Tibial nerve (tissue), 4 donors: ENCODE measurements at regions not wholly inside any gene's neighbourhood (a gene's known extent, or its start where the extent isn't known, plus 50 kb on each side); places are given as distances from the start of the nearest gene placed in this dataset.

Experiments
- DNase-seq, 2 donors: peaks; one replicate each; pipeline ENCODE4 v3.0.0-alpha.2; 2019; ENCODE audit warnings: low spot score in 2 of 2
- H3K27ac ChIP-seq, 4 donors: fragments of 200-600 bp; sonication (generic) in 3 of 4; one replicate each; pipeline ENCODE4 v1.5.1; 2017 to 2019; ENCODE audit warnings: mild to moderate bottlenecking in 1 of 4
- H3K27me3 ChIP-seq, 2 donors: fragments of 200-600 bp; sonication (generic) in 1 of 2; one replicate each; pipeline versions ENCODE4 v1.5.1 to v1.6.0; 2017 to 2019
- H3K36me3 ChIP-seq, 3 donors: fragments of 200-600 bp; sonication (generic); one replicate each; pipeline ENCODE4 v1.5.1; 2018 to 2019
- H3K4me1 ChIP-seq, 4 donors: fragments of 200-600 bp; sonication (generic) in 3 of 4; one replicate each; pipeline ENCODE4 v1.5.1; 2017 to 2019
- H3K4me3 ChIP-seq, 4 donors: fragments of 200-600 bp; sonication (generic) in 3 of 4; one replicate each; pipeline ENCODE4 v1.5.1; 2017 to 2019; ENCODE audit warnings: mild to moderate bottlenecking in 1 of 4, moderate library complexity in 1 of 4
- H3K9me3 ChIP-seq, 4 donors: fragments of 200-600 bp; sonication (generic) in 3 of 4; one replicate each; pipeline ENCODE4 v1.5.1; 2017 to 2019
- EP300 ChIP-seq, 2 donors: sonication (generic); formaldehyde crosslinking; IDR thresholded peaks; one replicate each; pipeline ENCODE4 v1.6.1; 2017; ENCODE audit warnings: antibody characterized with exemption in 2 of 2, mild to moderate bottlenecking in 1 of 2
- POLR2A ChIP-seq, 2 donors: fragments of 450-650 bp; IDR thresholded peaks; one replicate each; pipeline ENCODE4 v1.6.1; 2017; ENCODE audit warnings: antibody characterized with exemption in 2 of 2, mild to moderate bottlenecking in 2 of 2, moderate library complexity in 2 of 2
- WGBS, 2 donors: methylation state at CpG; one replicate each; pipeline ENCODE4 v1.1.5; 2018; 5-methylcytosine and 5-hydroxymethylcytosine counted together
- TF ChIP-seq, protein P1 (sequence below), 5 experiments: fragments of 200-600 bp in 3 of 5; fragments of 450-650 bp in 2 of 5; sonication (generic) in 3 of 5; IDR thresholded peaks; one replicate each; pipeline ENCODE4 v1.5.1; 2016 to 2019; ENCODE audit warnings: antibody characterized with exemption in 5 of 5, mild to moderate bottlenecking in 3 of 5, moderate library complexity in 2 of 5

DNA sequence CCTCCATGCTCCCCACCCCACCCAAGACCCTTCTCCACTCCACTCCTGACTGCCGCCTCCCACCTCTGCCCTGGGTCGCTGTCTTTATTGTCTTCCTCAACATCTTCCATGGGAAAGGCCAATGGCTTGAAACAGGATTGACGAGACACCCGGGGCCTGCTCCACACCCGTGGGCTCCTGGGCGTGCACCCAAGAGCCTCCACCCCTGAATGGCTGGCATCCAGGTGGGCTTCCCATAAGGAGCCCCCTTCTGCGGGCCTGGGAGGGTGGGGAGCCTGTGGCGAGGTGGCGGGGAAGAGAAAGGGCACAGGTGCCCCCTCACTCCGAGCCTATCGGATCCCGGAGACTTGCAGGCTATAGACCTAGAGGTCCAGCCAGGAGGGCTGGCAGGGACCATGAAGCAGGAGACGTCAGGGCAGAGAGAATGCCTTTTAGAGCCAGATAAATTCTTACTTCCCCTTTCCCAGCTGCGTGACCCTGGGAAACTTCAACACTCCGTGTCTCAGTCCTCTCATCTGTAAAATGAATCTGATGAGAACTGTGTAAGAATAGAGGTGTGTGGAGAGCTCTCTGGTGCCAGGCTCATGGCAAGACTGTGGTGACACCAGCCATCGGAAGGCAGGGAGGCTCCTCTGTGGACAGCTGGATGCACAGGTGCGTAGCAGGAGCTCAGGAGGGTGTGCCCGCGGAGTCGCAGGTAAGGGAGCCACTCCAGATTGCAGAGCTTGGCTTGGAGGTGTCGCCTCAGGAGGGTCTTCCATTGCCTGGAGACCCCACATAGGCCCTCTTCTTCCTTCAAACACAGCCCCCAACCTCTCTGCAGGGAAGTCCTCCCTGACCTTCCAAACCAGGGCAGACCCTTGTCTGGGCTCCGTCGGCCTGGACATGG lies 53.9 kb downstream of the SMIM38 start:
- H3K27me3 ChIP-seq, result no peaks in the 10 kb centered on the region
- no peak overlapping the region for H3K27ac ChIP-seq
- peaks cover 0 to 7% (median 0%) of the 10 kb centered on the region in 4 donors for H3K9me3 ChIP-seq
- no peak overlapping the region for H3K4me3 ChIP-seq
- DNase-seq, result no peak
- peaks cover 0 to 13% (median 0%) of the 10 kb centered on the region in 4 donors for H3K4me1 ChIP-seq
- TF ChIP-seq EP300 (IDR thresholded peaks at IDR 0.05), result no peak
- no peak for TF ChIP-seq POLR2A (IDR thresholded peaks at IDR 0.05)
- TF ChIP-seq, protein P1, sequence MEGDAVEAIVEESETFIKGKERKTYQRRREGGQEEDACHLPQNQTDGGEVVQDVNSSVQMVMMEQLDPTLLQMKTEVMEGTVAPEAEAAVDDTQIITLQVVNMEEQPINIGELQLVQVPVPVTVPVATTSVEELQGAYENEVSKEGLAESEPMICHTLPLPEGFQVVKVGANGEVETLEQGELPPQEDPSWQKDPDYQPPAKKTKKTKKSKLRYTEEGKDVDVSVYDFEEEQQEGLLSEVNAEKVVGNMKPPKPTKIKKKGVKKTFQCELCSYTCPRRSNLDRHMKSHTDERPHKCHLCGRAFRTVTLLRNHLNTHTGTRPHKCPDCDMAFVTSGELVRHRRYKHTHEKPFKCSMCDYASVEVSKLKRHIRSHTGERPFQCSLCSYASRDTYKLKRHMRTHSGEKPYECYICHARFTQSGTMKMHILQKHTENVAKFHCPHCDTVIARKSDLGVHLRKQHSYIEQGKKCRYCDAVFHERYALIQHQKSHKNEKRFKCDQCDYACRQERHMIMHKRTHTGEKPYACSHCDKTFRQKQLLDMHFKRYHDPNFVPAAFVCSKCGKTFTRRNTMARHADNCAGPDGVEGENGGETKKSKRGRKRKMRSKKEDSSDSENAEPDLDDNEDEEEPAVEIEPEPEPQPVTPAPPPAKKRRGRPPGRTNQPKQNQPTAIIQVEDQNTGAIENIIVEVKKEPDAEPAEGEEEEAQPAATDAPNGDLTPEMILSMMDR (IDR thresholded peaks at IDR 0.05), result no peak
- H3K36me3 ChIP-seq, result no peaks in the 10 kb centered on the region
- WGBS, 2 donors, result 91% methylated on average over 23 of the region's 23 CpGs

DNA sequence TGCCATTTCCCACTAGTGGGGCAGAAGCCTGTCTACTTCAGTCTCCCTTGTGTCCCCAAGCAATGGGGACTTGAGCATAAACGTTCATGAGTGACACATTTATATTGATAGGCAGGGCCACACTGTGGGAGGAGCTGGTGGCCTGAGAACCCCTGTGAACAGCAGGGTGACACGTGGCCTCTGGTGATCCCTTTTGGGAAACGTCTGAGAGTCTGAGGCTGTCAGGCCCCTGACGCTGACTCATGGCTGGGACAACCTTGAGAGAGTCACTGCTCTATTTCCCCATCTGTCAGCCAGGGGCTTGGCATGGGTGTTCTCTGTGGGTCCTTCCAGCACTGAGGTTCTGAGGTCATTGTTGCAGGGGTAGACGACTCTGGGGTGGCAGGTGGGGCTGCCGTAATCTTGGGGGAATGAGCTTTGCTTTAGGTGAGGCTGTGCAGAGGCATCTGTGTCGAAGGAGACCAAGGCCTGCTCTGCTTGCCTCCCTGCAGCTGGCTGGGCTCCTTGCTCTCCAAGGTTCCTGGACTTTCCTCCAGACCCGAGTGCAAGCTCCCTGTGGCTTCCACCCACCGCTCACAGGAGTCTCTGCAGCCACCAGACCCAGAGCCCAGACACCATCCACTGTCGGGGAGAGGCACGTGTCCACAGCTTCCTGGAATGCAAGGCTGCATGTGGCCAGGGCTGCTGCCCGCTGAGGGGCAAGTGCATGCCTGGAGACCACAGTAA lies 54.7 kb downstream of the SMIM38 start:
- Histone ChIP-seq H3K27me3 (no peaks in the 10 kb centered on the region), H3K4me3 (no peak overlapping the region), H3K4me1 (peaks cover 0 to 13% (median 0%) of the 10 kb centered on the region in 4 donors), H3K36me3 (no peaks in the 10 kb centered on the region), H3K9me3 (peaks cover 0 to 7% (median 0%) of the 10 kb centered on the region in 4 donors), H3K27ac (no peak overlapping the region)
- 79 to 83% methylated on average over 11 to 12 of the region's 12 CpGs for WGBS, 2 donors
- TF ChIP-seq EP300 (IDR thresholded peaks at IDR 0.05) (no peak), POLR2A (IDR thresholded peaks at IDR 0.05) (no peak)
- TF ChIP-seq, protein P1 (IDR thresholded peaks at IDR 0.05), result no peak
- no peak for DNase-seq

DNA sequence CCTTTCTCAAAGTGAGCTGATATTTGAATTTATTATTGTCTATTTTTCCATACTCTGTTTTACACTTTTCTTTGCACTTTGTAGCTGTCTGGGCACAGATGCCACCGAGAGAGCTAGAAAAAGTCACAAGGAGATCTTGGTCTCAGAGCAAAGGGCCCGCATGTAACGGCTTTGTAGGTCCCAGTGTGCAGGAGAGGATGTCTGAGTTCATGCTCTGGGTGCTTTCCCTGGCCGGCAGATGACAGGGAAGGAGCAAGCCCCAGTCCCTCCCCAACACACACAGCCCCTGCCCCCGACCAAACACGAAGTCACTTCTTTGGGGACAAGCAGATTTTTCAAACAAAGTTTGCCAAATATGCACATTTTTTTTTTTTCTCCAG lies 55.8 kb downstream of the SMIM38 start:
- peaks cover 0 to 7% (median 0%) of the 10 kb centered on the region in 4 donors for H3K9me3 ChIP-seq
- H3K4me1 ChIP-seq, result peaks cover 0 to 13% (median 0%) of the 10 kb centered on the region in 4 donors
- H3K4me3 ChIP-seq, result no peak overlapping the region
- H3K27ac ChIP-seq, result peak overlapping the region in 1 of 4 donors; percentile 26
- no peaks in the 10 kb centered on the region for H3K36me3 ChIP-seq
- TF ChIP-seq, protein P1 (IDR thresholded peaks at IDR 0.05), result no peak
- TF ChIP-seq POLR2A (IDR thresholded peaks at IDR 0.05), result no peak
- no peak for TF ChIP-seq EP300 (IDR thresholded peaks at IDR 0.05)
- no peaks in the 10 kb centered on the region for H3K27me3 ChIP-seq
- no peak for DNase-seq
- WGBS, 2 donors, result 28 to 41% methylated on average over 6 of the region's 6 CpGs

DNA sequence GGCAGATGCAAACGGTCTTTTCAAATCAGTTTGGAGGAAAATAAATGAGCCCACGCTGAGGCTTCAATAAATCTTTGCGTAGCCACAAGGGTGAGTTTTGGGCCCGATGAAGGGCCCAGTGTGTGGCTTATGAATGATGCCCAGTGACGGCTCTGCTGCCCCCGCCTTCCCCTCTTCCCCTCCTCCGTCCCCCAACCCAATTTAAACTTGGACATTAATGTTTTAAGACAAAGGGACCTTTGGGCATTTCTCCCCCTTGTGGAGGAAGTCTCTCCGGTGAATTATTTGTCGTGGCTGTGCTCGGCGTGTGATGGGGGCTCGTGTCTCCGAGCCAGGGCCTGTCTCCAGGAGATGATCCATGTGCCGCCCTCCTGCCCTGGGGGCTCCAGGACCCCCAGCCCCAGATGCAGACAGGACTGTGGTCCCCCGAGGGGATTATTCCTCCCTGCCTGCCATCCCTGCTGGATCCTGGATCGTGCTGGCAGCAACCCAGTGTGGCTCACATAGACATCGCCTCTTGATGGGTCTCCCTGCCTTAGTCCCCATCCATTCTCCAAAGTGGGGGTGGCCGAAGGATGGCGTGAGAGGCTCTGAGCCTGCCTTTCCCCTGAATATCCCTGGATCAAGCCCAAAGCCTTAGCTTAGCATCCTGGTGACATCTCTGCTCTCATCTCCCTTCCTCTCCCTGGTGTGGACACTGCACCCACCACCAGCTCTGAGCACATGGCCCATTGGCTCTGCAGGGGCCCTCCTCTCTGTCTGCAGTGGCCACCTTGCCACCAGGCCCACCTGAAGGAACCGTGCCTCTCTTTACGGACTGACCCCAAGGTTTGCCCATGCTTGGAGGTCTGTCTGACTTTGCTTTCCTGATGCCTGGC lies 56.4 kb downstream of the SMIM38 start:
- peak overlapping the region in 1 of 4 donors; percentile 26 for H3K27ac ChIP-seq
- WGBS, 2 donors, result 25 to 31% methylated on average over 20 to 21 of the region's 21 CpGs
- TF ChIP-seq EP300 (IDR thresholded peaks at IDR 0.05), result no peak
- TF ChIP-seq, protein P1 (IDR thresholded peaks at IDR 0.05), result peak in 4 of 5 experiments; percentile 27 to 50 (median 36)
- DNase-seq, result no peak
- H3K27me3 ChIP-seq, result no peaks in the 10 kb centered on the region
- H3K4me3 ChIP-seq, result no peak overlapping the region
- peaks cover 0 to 13% (median 0%) of the 10 kb centered on the region in 4 donors for H3K4me1 ChIP-seq
- peaks cover 0 to 7% (median 0%) of the 10 kb centered on the region in 4 donors for H3K9me3 ChIP-seq
- H3K36me3 ChIP-seq, result no peaks in the 10 kb centered on the region
